NCI-H2227 (cell line): ENCODE measurements at regions not wholly inside any gene's neighbourhood (a gene's known extent, or its start where the extent isn't known, plus 50 kb on each side); places are given as distances from the start of the nearest gene placed in this dataset.
"Not testable (repeated sequence)": the region's sequence is repeated elsewhere in the genome, so short reads cannot be mapped to it uniquely, and the experiment has no call there.

Source experiments
- DNase-seq: peaks from one replicate; lab custom pipeline; 2025; ENCODE audit not compliant: unreplicated experiment; lab: John Stamatoyannopoulos, UW

GRCh38 chr12:71300772-71301675, 138.6 kb upstream of the LGR5 start:
- DNase-seq: no peak

- no peak for DNase-seq
Measured at GRCh38 chr12:71299541-71300376, 139.8 kb upstream of the LGR5 start.

GRCh38 chr12:71297930-71298329, 140.1 kb upstream of the TSPAN8 start:
- no peak for DNase-seq

GRCh38 chr12:71295953-71296352, 138.2 kb upstream of the TSPAN8 start:
- DNase-seq: no peak

- no peak for DNase-seq
Measured at GRCh38 chr12:71291746-71292145, 133.9 kb upstream of the TSPAN8 start.

GRCh38 chr12:71283883-71284282, 126.1 kb upstream of the TSPAN8 start:
- DNase-seq: no peak

- no peak for DNase-seq
Measured at GRCh38 chr12:71282925-71283324, 125.1 kb upstream of the TSPAN8 start.

- no peak for DNase-seq
Measured at GRCh38 chr12:71282020-71282419, 124.2 kb upstream of the TSPAN8 start.

GRCh38 chr12:71281425-71281824, 123.6 kb upstream of the TSPAN8 start:
- no peak for DNase-seq

- DNase-seq: no peak
Measured at GRCh38 chr12:71277866-71278265, 120.1 kb upstream of the TSPAN8 start.

- DNase-seq: no peak
Measured at GRCh38 chr12:71276541-71276940, 118.7 kb upstream of the TSPAN8 start.

- not testable (repeated sequence) for DNase-seq
Measured at GRCh38 chr12:71270794-71271193, 113.0 kb upstream of the TSPAN8 start.

- no peak for DNase-seq
Measured at GRCh38 chr12:71270057-71270456, 112.3 kb upstream of the TSPAN8 start.

- no peak for DNase-seq
Measured at GRCh38 chr12:71269281-71269598, 111.4 kb upstream of the TSPAN8 start.

- DNase-seq: no peak
Measured at GRCh38 chr12:71268598-71269280, 110.9 kb upstream of the TSPAN8 start.

- DNase-seq: no peak
Measured at GRCh38 chr12:71266606-71267005, 108.8 kb upstream of the TSPAN8 start.

GRCh38 chr12:71265731-71266130, 107.9 kb upstream of the TSPAN8 start:
- DNase-seq: not testable (repeated sequence)

- DNase-seq: no peak
Measured at GRCh38 chr12:71262466-71262865, 104.7 kb upstream of the TSPAN8 start.

- DNase-seq: no peak
Measured at GRCh38 chr12:71252473-71252872, 94.7 kb upstream of the TSPAN8 start.

GRCh38 chr12:71250166-71250565, 92.4 kb upstream of the TSPAN8 start:
- DNase-seq: no peak

GRCh38 chr12:71243370-71243769, 85.6 kb upstream of the TSPAN8 start:
- no peak for DNase-seq

GRCh38 chr12:71242511-71242910, 84.7 kb upstream of the TSPAN8 start:
- DNase-seq: no peak
